CD4-positive, alpha-beta T cell treated with Interleukin-17A for 4 hours (primary cell): ENCODE measurements at regions not wholly inside any gene's neighbourhood (a gene's known extent, or its start where the extent isn't known, plus 50 kb on each side); places are given as distances from the start of the nearest gene placed in this dataset.

Source experiments
- DNase-seq: peaks from one replicate; pipeline ENCODE4 v3.0.0-alpha.2; 2020; ENCODE audit warnings: mixed read lengths

GRCh38 chr4:57448901-57449300 is 338.7 kb upstream of the IGFBP7 start:
- no peak for DNase-seq

- DNase-seq, result no peak
These were observed 338.3 kb upstream of the IGFBP7 start for GRCh38 chr4:57448452-57448851.

- no peak for DNase-seq
These were observed 336.1 kb upstream of the IGFBP7 start for GRCh38 chr4:57446266-57446665.

- DNase-seq, result no peak
These were observed 335.5 kb upstream of the IGFBP7 start for GRCh38 chr4:57445686-57446085.

GRCh38 chr4:57444671-57445070 is 334.5 kb upstream of the IGFBP7 start:
- no peak for DNase-seq

- DNase-seq, result no peak
These were observed 333.6 kb upstream of the IGFBP7 start for GRCh38 chr4:57443787-57444186.

- no peak for DNase-seq
These were observed 333.1 kb upstream of the IGFBP7 start for GRCh38 chr4:57443308-57443707.

- no peak for DNase-seq
These were observed 332.7 kb upstream of the IGFBP7 start for GRCh38 chr4:57442831-57443291.

GRCh38 chr4:57442241-57442640 is 332.1 kb upstream of the IGFBP7 start:
- no peak for DNase-seq

- no peak for DNase-seq
These were observed 327.5 kb upstream of the IGFBP7 start for GRCh38 chr4:57437649-57438048.

GRCh38 chr4:57435300-57435699 is 325.1 kb upstream of the IGFBP7 start:
- DNase-seq, result no peak

GRCh38 chr4:57430726-57431125 is 320.5 kb upstream of the IGFBP7 start:
- no peak for DNase-seq

- DNase-seq, result no peak
These were observed 316.7 kb upstream of the IGFBP7 start for GRCh38 chr4:57426779-57427395.

GRCh38 chr4:57425610-57426009 is 315.4 kb upstream of the IGFBP7 start:
- no peak for DNase-seq

- DNase-seq, result no peak
These were observed 314.2 kb upstream of the IGFBP7 start for GRCh38 chr4:57424232-57424897.

- DNase-seq, result no peak
These were observed 307.9 kb upstream of the IGFBP7 start for GRCh38 chr4:57418133-57418532.

- DNase-seq, result no peak
These were observed 302.3 kb upstream of the IGFBP7 start for GRCh38 chr4:57412259-57413054.

- DNase-seq, result no peak
These were observed 300.3 kb upstream of the IGFBP7 start for GRCh38 chr4:57410331-57411052.

GRCh38 chr4:57405359-57405758 is 295.2 kb upstream of the IGFBP7 start:
- no peak for DNase-seq

- DNase-seq, result no peak
These were observed 294.3 kb upstream of the IGFBP7 start for GRCh38 chr4:57404483-57404882.

GRCh38 chr4:57403591-57403990 is 293.4 kb upstream of the IGFBP7 start:
- no peak for DNase-seq

- DNase-seq, result no peak
These were observed 291.4 kb upstream of the IGFBP7 start for GRCh38 chr4:57401586-57401985.

GRCh38 chr4:57378766-57379165 is 268.6 kb upstream of the IGFBP7 start:
- DNase-seq, result no peak
